ENCODE measurements at regions not wholly inside any gene's neighbourhood (a gene's known extent, or its start where the extent isn't known, plus 50 kb on each side); places are given as distances from the start of the nearest gene placed in this dataset.

DNA sequence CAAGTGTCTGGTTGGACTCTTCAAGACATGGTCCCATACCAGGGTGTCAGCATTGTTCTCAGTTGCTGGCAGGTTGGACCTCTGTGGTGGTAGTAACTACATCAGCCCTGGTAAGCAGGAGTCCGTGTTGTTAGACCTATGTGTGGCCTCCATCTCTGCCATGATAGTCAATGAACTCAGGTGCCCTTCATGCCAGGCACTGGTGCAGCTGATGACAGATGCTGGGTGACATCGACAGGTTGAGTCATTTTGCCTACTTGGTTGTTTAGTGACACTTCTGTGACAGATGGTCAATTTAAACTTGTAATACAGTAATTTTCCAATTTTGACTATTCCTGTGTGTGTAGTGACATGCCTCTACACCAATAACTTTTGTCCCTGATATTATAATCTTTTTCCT lies 189.7 kb downstream of the SP3 start:
- DNase-seq (no peak), ATAC-seq (no peak)
- no peaks in the 10 kb centered on the region for H3K36me3 ChIP-seq
- no peaks in the 10 kb centered on the region for H3K27me3 ChIP-seq
- in situ Hi-C loops (cut with MboI; ENCODE audit: low sequenced_read_pairs in 4 of 4): no loop called here
- intact Hi-C loops (cut with DNase I; ENCODE audit: low total_unique reads): no loop called here
- no peaks in the 10 kb centered on the region for H3K9me3 ChIP-seq
- H3K4me3 ChIP-seq: no peak overlapping the region
- H3K27ac ChIP-seq: no peak overlapping the region
- H3K4me1 ChIP-seq: no peaks in the 10 kb centered on the region
- TF ChIP-seq, protein P1, sequence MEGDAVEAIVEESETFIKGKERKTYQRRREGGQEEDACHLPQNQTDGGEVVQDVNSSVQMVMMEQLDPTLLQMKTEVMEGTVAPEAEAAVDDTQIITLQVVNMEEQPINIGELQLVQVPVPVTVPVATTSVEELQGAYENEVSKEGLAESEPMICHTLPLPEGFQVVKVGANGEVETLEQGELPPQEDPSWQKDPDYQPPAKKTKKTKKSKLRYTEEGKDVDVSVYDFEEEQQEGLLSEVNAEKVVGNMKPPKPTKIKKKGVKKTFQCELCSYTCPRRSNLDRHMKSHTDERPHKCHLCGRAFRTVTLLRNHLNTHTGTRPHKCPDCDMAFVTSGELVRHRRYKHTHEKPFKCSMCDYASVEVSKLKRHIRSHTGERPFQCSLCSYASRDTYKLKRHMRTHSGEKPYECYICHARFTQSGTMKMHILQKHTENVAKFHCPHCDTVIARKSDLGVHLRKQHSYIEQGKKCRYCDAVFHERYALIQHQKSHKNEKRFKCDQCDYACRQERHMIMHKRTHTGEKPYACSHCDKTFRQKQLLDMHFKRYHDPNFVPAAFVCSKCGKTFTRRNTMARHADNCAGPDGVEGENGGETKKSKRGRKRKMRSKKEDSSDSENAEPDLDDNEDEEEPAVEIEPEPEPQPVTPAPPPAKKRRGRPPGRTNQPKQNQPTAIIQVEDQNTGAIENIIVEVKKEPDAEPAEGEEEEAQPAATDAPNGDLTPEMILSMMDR (IDR thresholded peaks at IDR 0.05 in 4 of 5, conservative IDR thresholded peaks at IDR 0.05 in 1 of 5): no peak
- TF ChIP-seq POLR2A (IDR thresholded peaks at IDR 0.05): no peak

DNA sequence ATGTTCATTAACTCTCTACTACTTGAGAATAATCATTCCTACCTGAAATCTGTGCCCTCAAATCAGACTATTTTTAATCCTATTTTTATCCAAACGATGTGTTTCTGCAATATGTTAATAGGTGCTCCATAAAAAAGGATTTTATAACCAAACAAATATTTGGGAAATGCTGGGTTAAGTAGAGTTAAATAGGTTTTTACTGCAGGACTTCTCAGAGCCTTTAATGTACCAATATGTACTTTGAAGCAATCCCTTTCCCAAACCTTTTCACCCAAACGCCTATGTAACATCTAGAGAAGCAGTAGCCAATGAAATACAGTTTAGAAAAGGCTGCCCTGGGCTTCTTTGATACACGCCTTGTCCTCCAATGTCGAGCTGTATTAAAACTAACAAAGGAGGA lies 182.5 kb downstream of the SP3 start:
- no peak for ATAC-seq
- H3K4me1 ChIP-seq: no peaks in the 10 kb centered on the region
- H3K27ac ChIP-seq: no peak overlapping the region
- H3K4me3 ChIP-seq: no peak overlapping the region
- no peak for DNase-seq
- no peaks in the 10 kb centered on the region for H3K9me3 ChIP-seq
- TF ChIP-seq, protein P1 (IDR thresholded peaks at IDR 0.05 in 4 of 5, conservative IDR thresholded peaks at IDR 0.05 in 1 of 5): no peak
- TF ChIP-seq POLR2A (IDR thresholded peaks at IDR 0.05): no peak
- in situ Hi-C loops (cut with MboI; ENCODE audit: low sequenced_read_pairs in 4 of 4): no loop called here
- no peaks in the 10 kb centered on the region for H3K36me3 ChIP-seq
- H3K27me3 ChIP-seq: no peaks in the 10 kb centered on the region
- intact Hi-C loops (cut with DNase I; ENCODE audit: low total_unique reads): no loop called here

DNA sequence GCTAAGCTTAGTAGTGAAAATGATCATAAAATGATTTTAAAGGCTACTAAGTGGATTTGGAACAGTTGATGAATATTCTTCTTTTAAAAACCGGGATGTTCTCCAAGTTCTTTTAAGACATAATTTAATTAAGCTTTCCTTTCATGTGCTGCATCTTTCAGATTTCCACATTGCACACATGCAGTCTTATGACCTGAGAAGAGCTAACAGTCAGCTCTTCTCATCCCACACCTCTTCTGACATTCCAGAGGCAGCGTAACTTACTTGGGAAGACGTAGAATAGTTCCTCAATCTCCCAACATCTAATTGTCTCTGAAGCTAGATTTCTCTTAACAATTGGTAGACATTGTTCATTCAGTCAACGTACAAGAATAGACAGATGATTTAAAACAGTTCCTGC lies 181.8 kb downstream of the SP3 start:
- H3K27me3 ChIP-seq: no peaks in the 10 kb centered on the region
- no peak for TF ChIP-seq POLR2A (IDR thresholded peaks at IDR 0.05)
- TF ChIP-seq, protein P1 (IDR thresholded peaks at IDR 0.05 in 4 of 5, conservative IDR thresholded peaks at IDR 0.05 in 1 of 5): no peak
- DNase-seq: no peak
- no peaks in the 10 kb centered on the region for H3K36me3 ChIP-seq
- no peak for ATAC-seq
- in situ Hi-C loops (cut with MboI; ENCODE audit: low sequenced_read_pairs in 4 of 4): no loop called here
- H3K4me1 ChIP-seq: no peaks in the 10 kb centered on the region
- no peaks in the 10 kb centered on the region for H3K9me3 ChIP-seq
- H3K27ac ChIP-seq: no peak overlapping the region
- intact Hi-C loops (cut with DNase I; ENCODE audit: low total_unique reads): no loop called here
- H3K4me3 ChIP-seq: no peak overlapping the region

DNA sequence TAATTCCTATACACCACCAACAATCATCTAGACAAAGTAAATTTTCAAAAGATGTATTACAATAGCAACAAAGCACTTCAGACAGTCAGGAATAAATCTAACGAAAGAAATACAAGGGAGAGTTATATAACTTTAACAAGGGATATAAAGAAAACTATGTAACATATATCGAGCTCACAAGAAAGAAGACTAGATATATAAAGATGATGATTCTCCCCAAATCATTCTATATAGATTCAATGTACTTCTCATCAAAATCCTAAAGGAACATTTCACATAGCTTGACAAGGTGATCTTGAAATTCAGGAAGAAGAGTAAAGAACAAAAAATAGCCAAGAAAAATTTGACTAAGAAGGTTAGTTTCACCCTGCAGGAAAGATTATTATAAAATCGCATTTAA lies 179.4 kb downstream of the SP3 start:
- DNase-seq (no peak), ATAC-seq (no peak)
- TF ChIP-seq, protein P1 (IDR thresholded peaks at IDR 0.05 in 4 of 5, conservative IDR thresholded peaks at IDR 0.05 in 1 of 5): no peak
- no peak overlapping the region for H3K4me3 ChIP-seq
- H3K27me3 ChIP-seq: no peaks in the 10 kb centered on the region
- no peaks in the 10 kb centered on the region for H3K36me3 ChIP-seq
- in situ Hi-C loops (cut with MboI; ENCODE audit: low sequenced_read_pairs in 4 of 4): no loop called here
- intact Hi-C loops (cut with DNase I; ENCODE audit: low total_unique reads): no loop called here
- H3K4me1 ChIP-seq: no peaks in the 10 kb centered on the region
- H3K27ac ChIP-seq: no peak overlapping the region
- H3K9me3 ChIP-seq: no peaks in the 10 kb centered on the region

DNA sequence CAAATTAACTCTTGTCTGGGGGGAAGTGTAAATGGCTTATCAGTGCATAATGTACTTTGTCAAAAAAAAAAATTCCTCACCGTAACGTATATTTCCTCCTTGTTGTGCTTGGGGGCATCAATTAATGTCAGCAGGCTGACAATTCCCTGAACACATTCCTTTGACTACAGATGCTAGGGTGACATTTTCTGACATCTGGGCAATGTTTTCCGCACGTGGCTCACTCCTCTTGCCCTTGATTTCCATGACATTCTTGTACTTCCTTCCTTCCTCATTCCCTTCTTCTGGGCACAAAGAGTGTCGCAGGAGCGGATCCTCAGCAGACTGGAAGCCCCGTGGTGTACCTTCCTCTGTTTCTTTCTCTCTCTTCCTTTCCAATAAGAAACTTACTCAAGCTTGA lies 173.7 kb downstream of the SP3 start:
- Histone ChIP-seq H3K4me3 (no peak overlapping the region), H3K4me1 (no peaks in the 10 kb centered on the region), H3K27ac (no peak overlapping the region), H3K27me3 (no peaks in the 10 kb centered on the region), H3K9me3 (no peaks in the 10 kb centered on the region), H3K36me3 (no peaks in the 10 kb centered on the region)
- ATAC-seq (no peak), DNase-seq (no peak)
- intact Hi-C loops (cut with DNase I; ENCODE audit: low total_unique reads) (no loop called here), in situ Hi-C loops (cut with MboI; ENCODE audit: low sequenced_read_pairs in 4 of 4) (no loop called here)
- TF ChIP-seq POLR2A (IDR thresholded peaks at IDR 0.05): no peak
